K562 (cell line): ENCODE measurements at regions not wholly inside any gene's neighbourhood (a gene's known extent, or its start where the extent isn't known, plus 50 kb on each side); places are given as distances from the start of the nearest gene placed in this dataset.

Experiments used
- MBD1 ChIP-seq: fragments of 250-450 bp; sonication (Bioruptor Pico); IDR thresholded peaks from 2 replicates; pipeline ENCODE4 v1.8.0; 2022; ENCODE audit warnings: inconsistent platforms
- ZBTB7A ChIP-seq: IDR thresholded peaks from 2 replicates; pipeline ENCODE4 v1.6.1; 2011; ENCODE audit warnings: low read depth, mild to moderate bottlenecking, low read length, moderate library complexity, borderline replicate concordance; ENCODE audit not compliant: control insufficient read depth
- ZNF609 ChIP-seq: sonication (generic); formaldehyde crosslinking; IDR thresholded peaks from 2 replicates; pipeline ENCODE4 v1.8.1; 2023; ENCODE audit warnings: missing genetic modification reagents, mild to moderate bottlenecking, borderline replicate concordance

DNA sequence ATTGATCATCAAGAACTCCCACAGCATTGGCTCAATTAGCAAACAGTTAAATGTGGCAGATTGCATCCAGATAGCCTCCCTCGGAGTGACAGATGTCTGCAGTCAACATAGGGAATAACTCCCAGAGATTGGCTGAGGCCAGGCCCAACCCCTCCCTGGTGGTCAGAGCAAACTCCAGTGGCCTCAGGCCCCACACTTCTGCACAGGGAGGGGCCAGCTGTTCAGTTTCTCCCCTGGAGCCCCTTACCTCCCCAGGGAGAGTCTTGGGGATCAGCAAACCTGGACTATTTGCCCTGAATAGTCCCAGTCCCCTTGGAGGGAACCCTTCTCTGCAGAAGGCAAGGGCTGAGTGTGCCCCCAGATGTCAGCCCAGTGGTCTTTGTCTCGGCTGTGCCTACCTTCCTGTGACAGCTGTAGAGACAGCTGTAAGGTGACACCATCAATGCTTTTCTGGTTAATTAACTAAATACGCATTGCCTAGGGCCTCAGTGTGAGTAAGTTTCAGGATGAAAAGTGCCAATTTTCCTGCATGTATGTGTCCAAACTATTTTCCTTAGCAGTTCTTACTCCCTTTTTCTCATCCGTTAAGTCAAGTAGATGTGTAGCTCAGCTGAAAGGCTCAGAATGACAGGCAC lies 102.7 kb upstream of the UQCRFS1 start (continued):
- TF ChIP-seq ZBTB7A (no peak), MBD1 (CRISPR knock-in tag) (no peak), ZNF609 (CRISPR knock-in tag) (no peak)
- TF ChIP-seq, all 486 proteins: peak for 0
